EL (cell line): ENCODE measurements at regions not wholly inside any gene's neighbourhood (a gene's known extent, or its start where the extent isn't known, plus 50 kb on each side); places are given as distances from the start of the nearest gene placed in this dataset.
A peak's percentile ranks its signal among the peaks of the same experiment; 100 is the strongest.
"Not testable (repeated sequence)": the region's sequence is repeated elsewhere in the genome, so short reads cannot be mapped to it uniquely, and the experiment has no call there.

Experiments
- DNase-seq: peaks from one replicate; pipeline ENCODE4 v3.0.0-alpha.2; 2016

GRCh38 chr5:21594566-21594965 lies 1258.6 kb downstream of the CDH12 start:
- DNase-seq, result no peak

DNA sequence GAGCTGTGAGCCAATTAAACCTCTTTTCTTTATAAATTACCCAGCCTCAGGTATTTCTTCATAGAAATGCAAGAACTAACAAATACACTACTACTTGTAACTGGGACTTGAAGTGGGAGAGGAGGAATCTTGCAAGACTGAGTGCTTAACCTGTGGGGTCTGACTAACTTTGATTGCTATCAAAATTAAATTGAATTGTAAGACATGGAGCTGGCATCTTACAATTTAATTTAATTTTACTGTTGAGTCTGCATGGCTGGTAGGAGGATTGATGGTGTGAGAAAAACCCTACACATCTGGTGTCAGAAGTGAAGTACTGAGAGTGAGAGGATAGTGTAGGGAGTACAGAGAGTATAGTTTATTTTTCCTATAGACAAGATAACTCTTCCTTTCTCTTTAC lies 1259.9 kb downstream of the CDH12 start:
- no peak for DNase-seq

GRCh38 chr5:21581508-21581907 lies 1271.6 kb downstream of the CDH12 start:
- no peak for DNase-seq

- no peak for DNase-seq
Measured at GRCh38 chr5:21574961-21575360, 1278.2 kb downstream of the CDH12 start.

DNA sequence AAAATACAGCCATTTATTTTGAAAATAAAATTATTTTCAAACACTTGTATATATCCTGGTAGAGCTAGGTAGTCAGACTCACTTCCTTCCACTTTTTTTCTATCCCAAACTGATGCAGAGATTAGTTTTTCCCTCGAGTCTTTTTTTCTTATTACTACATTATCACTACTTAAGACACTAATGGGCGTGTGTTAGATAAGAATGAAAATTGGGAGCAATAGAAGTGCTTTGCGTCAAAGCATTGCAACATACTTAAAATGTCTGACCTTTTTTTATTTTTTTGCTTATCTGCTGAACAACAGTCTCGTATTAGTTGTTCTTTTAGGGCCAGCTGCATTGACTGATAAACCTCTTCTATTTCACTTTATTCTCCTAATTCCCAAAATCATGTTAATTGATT lies 1278.7 kb downstream of the CDH12 start:
- no peak for DNase-seq

- DNase-seq, result no peak
Measured at GRCh38 chr5:21573416-21574314, 1279.5 kb downstream of the CDH12 start.

DNA sequence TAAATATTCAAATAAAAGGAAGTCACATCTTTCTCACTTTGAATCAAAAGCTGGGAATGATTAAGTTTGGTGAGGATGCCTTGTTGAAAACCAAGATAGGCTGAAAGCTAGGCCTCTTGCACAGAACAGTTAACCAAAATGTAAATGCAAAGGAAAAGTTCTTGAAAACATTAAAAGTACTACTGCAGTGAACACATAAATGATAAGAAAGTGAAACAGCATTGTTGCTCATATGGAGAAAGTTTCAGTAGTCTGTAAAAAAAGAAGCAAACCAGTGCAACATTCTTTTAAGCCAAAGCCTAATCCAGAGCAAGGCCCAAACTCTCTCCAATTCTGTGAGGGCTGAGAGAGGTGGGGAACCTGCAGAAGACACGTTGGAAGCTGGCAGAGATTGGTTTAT lies 1281.9 kb downstream of the CDH12 start:
- not testable (repeated sequence) for DNase-seq

DNA sequence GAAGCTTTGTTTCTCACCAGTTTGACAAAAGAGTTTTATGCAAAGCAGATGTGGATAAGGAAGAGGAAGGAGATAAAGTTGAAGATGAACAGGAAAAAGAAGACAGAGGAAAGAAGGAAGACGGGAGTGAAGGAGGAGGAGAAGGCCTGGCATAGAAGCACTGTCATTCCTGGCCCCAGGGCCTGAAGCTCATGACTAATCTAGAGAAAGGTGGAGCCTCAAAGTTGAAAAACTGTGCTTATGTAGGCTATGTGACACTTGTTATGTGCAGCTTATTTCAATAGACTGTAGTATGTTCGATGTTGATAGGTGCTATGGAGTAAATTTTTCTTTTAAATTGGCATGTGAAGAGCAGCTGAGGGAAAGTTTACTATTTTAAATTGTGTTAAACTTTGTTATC lies 1294.0 kb downstream of the CDH12 start:
- DNase-seq, result peak; percentile 3

DNA sequence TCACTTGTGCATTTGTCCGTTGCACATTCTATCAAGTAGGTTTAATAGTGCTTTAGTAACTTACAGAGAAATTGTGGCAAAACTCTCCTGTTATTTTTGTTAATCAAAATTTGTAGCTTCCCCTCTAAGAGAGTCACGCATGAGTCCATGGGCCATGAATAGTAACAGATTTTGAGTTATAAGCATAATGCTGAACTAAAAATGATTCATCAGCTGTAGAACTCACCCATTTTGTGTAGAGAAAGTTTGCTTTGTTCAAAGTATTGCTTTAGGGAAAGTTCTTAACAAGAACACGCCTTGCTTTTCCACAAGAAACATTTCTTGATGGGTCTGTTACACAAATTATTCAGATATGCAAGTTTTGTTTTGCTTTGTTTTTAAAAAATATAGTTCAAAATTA lies 1300.9 kb downstream of the CDH12 start:
- not testable (repeated sequence) for DNase-seq

DNA sequence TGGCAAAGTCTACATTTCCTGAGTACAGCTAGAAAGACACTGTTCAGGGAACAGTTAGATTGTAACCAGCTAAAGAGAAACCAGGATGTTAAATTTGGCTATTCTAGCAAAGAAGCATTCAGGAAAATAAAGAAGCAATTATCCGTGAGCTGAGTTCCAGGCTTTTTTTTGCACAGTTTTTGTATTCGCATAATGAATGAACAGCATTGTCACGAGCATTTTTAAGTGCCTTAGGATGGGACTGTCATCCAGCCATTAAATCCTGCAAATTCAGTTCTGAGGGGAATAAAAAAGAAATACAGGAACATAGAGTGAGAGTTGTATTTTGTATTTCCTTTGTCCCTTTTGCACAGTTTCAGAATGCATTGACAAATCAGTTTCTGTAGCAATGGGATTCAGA lies 1302.2 kb downstream of the CDH12 start:
- not testable (repeated sequence) for DNase-seq

GRCh38 chr5:21547656-21548055 lies 1305.5 kb downstream of the CDH12 start:
- not testable (repeated sequence) for DNase-seq

GRCh38 chr5:21535114-21535513 lies 1318.0 kb downstream of the CDH12 start:
- DNase-seq, result peak; percentile 0

GRCh38 chr5:21521157-21521556 lies 1332.0 kb downstream of the CDH12 start:
- DNase-seq, result not testable (repeated sequence)

- DNase-seq, result not testable (repeated sequence)
Measured at GRCh38 chr5:21496926-21497325, 1356.2 kb downstream of the CDH12 start.

- not testable (repeated sequence) for DNase-seq
Measured at GRCh38 chr5:21496056-21496455, 1357.1 kb downstream of the CDH12 start.

DNA sequence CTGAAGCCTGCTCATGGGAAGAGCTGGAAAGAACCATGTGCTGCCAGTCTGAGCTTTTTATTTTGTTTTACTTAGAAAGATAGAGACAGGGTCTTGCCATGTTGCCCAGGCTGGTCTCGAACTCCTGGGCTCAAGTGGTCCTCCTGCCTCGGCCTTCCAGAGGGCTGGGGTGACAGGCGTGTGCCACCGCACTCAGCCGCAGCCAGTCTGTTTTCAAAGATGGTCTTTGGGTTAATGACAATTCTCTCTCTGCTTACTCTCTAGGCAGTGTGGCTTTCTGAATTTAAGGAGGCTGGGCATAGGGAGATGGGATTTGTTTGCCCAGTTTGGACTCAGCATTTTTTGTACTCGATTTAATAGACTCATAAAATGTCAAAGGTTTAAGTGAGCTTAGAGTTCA lies 1357.9 kb downstream of the CDH12 start:
- not testable (repeated sequence) for DNase-seq

DNA sequence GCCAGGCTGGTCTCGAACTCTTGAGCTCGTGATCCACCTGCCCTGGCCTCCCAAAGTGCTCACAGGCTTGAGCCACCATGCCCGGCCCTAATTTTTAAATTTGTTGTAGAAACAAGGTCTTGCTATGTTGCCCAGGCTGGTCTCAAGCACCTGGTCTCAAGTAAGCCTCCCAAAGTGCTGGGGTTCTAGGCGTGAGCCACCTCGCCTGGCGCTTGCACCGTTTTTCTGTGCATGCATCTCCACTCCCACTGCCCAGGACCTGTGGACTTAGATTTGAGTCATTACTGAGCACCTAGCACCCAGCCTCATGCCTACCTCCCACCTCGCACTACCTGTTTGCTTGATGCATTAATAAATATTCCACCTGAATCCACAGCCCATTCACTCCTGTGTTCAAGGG lies 1359.1 kb downstream of the CDH12 start:
- DNase-seq, result not testable (repeated sequence)

DNA sequence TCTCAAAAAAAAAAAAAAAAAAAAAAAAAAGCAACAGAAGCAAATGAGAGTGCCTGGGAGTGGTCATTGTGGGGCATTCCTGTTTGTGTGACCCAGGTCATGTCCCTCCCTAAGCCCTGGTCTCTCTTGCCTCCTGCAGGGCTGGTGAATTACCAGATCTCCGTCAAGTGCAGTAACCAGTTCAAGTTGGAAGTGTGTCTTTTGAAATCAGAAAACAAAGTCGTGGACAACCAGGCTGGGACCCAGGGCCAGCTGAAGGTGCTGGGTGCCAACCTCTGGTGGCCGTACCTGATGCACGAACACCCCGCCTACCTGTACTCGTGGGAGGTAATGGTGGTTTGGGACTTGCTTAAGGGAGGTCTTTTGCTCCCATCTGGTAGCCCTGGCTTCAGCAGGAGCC lies 1362.0 kb downstream of the CDH12 start:
- not testable (repeated sequence) for DNase-seq

DNA sequence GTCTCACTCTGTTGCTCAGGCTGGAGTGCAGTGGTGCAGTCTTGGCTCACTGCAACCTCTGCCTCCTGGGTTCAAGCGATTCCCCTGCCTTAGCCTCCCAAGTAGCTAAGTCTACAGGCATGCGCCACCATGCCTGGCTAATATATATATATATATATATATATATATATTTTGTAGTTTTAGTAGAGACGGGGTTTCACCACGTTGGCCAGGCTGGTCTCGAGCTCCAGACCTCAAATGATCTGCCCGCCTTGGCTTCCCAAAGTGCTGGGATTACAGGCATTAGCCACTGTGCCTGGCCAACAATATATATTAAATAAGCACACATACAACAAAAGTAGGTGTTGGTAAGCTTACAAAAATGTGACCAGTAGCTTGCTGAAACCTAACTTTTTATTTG lies 1364.3 kb downstream of the CDH12 start:
- not testable (repeated sequence) for DNase-seq

DNA sequence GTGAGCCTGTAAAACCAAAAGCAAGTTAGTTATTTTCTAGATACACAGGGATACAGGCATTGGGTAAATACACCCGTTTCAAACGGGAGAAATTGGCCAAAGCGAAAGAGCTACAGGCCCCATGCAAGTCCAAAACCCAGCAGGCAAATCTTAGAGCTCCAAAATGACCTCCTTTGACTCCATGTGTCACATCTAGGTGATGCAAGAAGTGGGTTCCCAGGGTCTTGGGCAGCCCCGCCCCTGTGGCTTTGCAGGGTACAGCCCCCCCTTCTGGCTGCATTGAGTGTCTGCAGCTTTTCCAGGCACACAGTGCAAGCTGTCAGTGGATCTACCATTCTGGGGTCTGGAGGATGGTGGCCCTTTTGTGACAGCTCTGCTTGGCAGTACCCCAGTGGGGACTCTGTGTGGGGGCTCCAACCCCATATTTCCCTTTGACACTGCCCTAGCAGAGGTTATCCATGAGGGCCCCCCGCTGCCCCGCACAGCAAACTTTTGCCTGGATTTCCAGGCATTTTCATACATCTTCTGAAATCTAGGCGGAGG lies 1367.6 kb downstream of the CDH12 start:
- not testable (repeated sequence) for DNase-seq

DNA sequence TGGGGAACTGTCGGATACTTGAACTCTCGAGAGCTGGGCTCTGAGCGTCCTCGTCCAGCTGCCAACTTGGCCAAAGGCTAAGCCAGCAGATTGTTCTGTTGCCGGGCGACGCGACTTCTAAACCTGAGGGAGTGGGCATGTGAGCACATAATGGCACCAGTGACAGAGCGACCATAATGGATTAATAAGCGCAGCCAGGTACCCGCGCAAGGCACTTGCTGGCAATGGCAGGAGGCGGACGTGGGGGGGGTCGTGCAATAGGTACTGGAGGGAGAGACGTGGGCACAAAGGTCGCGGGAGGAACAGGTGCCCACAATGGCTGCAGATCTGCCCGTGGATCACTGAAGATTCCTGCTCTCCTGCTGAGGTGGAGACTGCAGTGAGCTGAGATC lies 1368.7 kb downstream of the CDH12 start:
- DNase-seq, result not testable (repeated sequence)

GRCh38 chr5:21483790-21484497 lies 1369.2 kb downstream of the CDH12 start:
- not testable (repeated sequence) for DNase-seq

DNA sequence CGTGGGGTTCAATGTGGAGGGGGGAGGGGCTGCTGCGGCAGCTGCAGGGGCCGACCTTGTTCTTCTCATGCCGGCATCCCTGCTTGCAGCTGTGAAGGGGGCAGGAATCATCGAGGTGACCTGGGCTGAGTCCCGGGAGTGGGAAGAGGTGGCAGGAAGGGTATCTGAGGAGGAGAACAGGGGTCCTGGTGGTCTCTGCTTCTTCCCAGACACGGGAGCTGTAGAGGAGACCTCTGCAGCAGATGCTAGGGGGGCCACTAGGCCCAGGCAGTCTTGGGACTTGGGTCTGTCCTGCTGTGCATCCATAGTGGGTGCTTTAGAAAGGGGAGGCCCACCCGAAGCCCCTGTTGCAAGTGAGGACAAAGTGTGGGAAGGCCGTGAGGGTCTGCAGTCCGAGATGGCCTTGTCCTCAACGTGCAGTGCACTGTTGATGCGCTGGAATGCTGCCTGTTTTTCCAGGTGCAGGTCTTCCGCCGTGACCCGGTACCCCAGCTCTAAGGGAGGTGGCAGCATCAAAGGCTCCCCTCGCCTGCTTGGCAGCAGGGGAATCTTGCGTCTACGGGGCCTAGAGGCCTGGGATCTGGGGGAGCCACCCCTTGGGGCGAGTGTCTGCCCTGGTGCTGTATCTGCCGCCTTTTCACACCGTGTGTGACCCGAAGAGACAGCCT lies 1370.0 kb downstream of the CDH12 start:
- not testable (repeated sequence) for DNase-seq
